IPS-15b (cell line): ENCODE measurements at regions not wholly inside any gene's neighbourhood (a gene's known extent, or its start where the extent isn't known, plus 50 kb on each side); places are given as distances from the start of the nearest gene placed in this dataset.

Experiments
- H3K27me3 ChIP-seq: one replicate; pipeline ENCODE4 v1.6.1; 2013; ENCODE audit warnings: low read length; ENCODE audit not compliant: control insufficient read depth, insufficient read depth
- H3K36me3 ChIP-seq: one replicate; pipeline ENCODE4 v1.6.1; 2013; ENCODE audit warnings: low read length; ENCODE audit not compliant: control insufficient read depth, insufficient read depth
- H3K4me1 ChIP-seq: one replicate; pipeline ENCODE4 v1.6.1; 2013; ENCODE audit warnings: mild to moderate bottlenecking, low read length; ENCODE audit not compliant: control insufficient read depth, insufficient read depth
- H3K4me3 ChIP-seq: one replicate; pipeline ENCODE4 v1.5.1; 2013; ENCODE audit warnings: low read depth, low read length
- H3K9ac ChIP-seq: one replicate; pipeline ENCODE4 v1.6.1; 2013; ENCODE audit warnings: low read depth, mild to moderate bottlenecking, low read length
- H3K9me3 ChIP-seq: one replicate; pipeline ENCODE4 v1.6.1; 2013; ENCODE audit warnings: mild to moderate bottlenecking, low read length; ENCODE audit not compliant: control insufficient read depth, insufficient read depth

GRCh38 chr16:86665319-86665675, 86.9 kb downstream of the FOXL1 start:
- Histone ChIP-seq H3K27me3 (no peaks in the 10 kb centered on the region), H3K9me3 (no peaks in the 10 kb centered on the region), H3K4me1 (peaks cover 5% of the 10 kb centered on the region), H3K36me3 (no peaks in the 10 kb centered on the region), H3K4me3 (no peak overlapping the region), H3K9ac (no peak overlapping the region)

DNA sequence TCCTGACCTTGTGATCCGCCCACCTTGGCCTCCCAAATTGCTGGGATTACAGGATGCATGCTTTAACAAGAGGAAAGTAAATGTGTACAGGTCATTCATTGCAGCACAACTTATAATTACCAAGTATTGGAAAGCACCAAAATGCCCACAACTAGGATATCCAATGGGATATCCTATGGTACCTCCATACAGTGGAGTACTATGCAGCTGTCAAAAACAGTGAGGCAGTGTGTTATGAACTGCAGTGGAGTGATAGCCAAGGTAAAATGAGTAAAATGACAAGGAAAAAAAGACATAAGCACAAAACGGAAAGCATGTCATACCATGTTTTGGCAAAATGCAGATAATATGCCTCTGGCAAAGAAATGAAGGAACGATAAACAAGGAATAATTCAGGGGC, 87.6 kb downstream of the FOXL1 start:
- H3K27me3 ChIP-seq = no peaks in the 10 kb centered on the region
- H3K4me1 ChIP-seq = peaks cover 5% of the 10 kb centered on the region
- H3K4me3 ChIP-seq = no peak overlapping the region
- H3K36me3 ChIP-seq = no peaks in the 10 kb centered on the region
- no peak overlapping the region for H3K9ac ChIP-seq
- H3K9me3 ChIP-seq = no peaks in the 10 kb centered on the region

- no peak overlapping the region for H3K4me3 ChIP-seq
Measured at GRCh38 chr16:86667035-86667434, 88.7 kb downstream of the FOXL1 start.

DNA sequence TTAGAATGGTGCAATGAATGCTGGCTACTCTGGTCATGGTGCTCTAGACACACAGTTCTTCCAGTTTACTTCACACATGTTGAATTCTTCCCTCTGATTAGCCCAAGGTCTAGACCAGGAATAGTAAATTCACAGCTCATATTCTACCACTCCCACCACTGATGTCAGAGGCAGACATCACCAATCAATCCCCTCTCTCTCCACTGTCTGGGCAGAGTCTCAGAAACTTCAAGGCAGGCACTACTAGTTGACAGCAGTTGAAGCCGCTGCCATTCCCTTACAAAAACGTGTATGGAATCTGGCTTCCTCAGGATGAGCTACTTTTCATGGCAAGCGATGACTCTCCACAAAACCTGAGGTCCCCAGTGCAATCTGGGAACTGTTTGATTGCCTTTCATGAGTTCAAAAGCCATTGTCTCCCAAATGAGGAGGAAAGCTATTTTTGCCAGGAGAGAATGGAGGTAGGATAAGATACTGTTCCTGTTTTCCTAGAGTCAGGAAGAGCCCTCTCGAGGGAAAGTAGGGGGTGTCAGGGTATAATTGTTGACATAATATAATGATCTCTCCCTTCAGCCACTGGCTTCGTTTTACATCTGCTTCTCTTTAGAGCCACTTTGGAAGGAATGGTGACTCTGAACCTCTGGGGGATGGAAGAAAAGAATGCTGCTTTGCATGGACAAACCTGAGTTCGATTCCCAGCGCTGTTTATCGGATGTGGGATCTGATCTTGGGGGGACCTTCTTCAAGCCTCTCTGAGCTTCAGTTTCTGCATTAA, 90.0 kb downstream of the FOXL1 start:
- H3K9ac ChIP-seq = no peak overlapping the region

More at GRCh38 chr16:86667035-86667434, 88.7 kb downstream of the FOXL1 start:
- H3K36me3 ChIP-seq = no peaks in the 10 kb centered on the region
- no peak overlapping the region for H3K9ac ChIP-seq
- H3K4me1 ChIP-seq = peaks cover 5% of the 10 kb centered on the region
- no peaks in the 10 kb centered on the region for H3K9me3 ChIP-seq
- H3K27me3 ChIP-seq = no peaks in the 10 kb centered on the region

DNA sequence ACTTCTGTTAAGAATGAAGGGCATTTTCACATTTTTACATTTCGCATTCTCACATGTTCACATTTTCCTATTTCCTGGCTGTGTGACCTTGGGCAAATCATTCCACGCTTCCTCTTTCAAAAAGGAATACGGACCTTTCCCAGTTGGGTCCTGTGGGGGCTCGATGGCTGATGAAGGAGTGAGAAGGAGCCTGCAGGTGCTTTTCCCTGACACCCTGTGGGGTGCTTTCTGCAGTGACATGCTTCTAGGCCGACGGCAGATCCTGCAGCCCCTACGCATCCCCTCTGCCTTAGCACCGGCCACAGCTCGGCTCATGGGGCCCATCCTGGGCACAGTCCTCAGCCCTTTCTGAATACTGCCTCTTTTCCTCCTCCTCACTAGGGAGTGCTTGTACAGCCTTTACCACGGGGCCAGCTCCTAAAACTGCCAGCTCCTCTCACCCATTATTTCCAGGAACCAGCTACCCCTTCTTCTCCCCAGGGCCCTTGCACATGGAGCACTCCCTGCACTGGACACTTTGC, 91.0 kb downstream of the FOXL1 start:
- no peak overlapping the region for H3K9ac ChIP-seq
- no peaks in the 10 kb centered on the region for H3K36me3 ChIP-seq
- no peaks in the 10 kb centered on the region for H3K9me3 ChIP-seq
- peaks cover 5% of the 10 kb centered on the region for H3K4me1 ChIP-seq
- H3K27me3 ChIP-seq = no peaks in the 10 kb centered on the region
- H3K4me3 ChIP-seq = no peak overlapping the region

More for the DNA sequence above, 90.0 kb downstream of the FOXL1 start:
- Histone ChIP-seq H3K4me3 (no peak overlapping the region), H3K9me3 (no peaks in the 10 kb centered on the region), H3K36me3 (no peaks in the 10 kb centered on the region), H3K27me3 (no peaks in the 10 kb centered on the region), H3K4me1 (peaks cover 5% of the 10 kb centered on the region)

DNA sequence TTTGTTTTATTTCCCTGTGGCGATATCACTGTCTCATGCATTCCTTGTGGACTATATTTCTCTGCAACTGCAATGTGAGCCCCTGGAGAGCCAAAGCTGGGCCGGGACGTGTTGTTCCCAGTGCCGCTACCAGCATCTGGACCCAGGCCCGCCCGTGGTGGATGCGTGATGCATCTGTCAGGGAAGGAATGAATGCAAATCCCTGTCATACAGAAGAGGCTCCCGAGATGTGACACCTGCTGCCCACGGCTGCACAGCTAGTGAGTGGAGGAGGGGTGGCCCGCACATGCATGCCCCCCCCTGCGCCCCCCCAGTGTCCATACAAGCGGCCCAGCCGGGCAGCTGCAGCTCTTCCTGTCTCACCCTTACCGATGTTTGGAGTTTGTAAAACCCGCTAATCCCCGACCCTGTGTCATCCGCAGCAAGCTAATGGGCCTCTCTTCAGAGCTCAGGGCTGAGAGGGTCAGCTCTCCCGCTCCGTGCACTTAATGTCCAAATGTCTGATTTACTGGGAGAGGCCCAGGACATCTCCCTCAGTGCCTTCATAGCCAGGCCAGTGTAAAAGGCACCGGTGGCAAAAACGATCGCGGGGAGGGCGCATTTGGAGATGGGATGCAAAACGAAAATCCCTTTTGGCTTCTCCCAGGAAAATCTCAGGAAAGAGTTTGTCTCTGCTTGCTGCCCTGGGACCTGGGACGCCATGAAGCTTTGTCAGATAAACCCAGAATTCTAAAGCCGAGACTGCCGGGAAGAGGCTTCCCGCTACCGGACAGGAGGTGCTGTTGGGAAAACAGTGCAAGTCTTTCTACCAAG, 91.8 kb downstream of the FOXL1 start:
- Histone ChIP-seq H3K9ac (no peak overlapping the region), H3K27me3 (no peaks in the 10 kb centered on the region), H3K4me3 (no peak overlapping the region), H3K4me1 (peaks cover 5% of the 10 kb centered on the region), H3K36me3 (no peaks in the 10 kb centered on the region), H3K9me3 (no peaks in the 10 kb centered on the region)

DNA sequence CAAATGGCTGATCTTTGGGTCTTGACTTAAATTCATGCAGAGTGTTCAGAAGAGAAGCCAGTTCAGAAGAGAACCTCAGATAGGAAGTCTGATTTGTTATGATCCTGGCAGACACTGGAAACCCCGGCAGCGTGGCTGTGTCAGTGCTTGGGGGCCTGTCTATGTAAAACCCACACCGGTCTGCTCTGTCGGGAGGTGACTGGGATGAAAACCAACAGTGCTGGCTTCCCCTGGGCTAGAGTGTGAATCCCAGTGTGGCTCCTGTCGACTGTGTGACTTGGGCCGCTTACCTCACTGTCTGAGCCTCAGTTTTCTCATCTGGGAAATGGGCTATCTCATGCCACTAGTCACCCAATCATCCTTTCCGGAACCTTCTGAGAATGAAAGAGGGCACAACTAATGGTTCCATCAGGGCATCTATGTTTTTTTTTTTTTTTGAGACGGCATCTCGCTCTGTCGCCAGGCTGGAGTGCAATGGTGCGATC, 92.4 kb downstream of the FOXL1 start:
- H3K9me3 ChIP-seq = no peaks in the 10 kb centered on the region
- no peak overlapping the region for H3K4me3 ChIP-seq
- no peaks in the 10 kb centered on the region for H3K27me3 ChIP-seq
- no peak overlapping the region for H3K9ac ChIP-seq
- peaks cover 5% of the 10 kb centered on the region for H3K4me1 ChIP-seq
- no peaks in the 10 kb centered on the region for H3K36me3 ChIP-seq

GRCh38 chr16:86671486-86672178, 93.3 kb downstream of the FOXL1 start:
- H3K36me3 ChIP-seq = no peaks in the 10 kb centered on the region
- H3K27me3 ChIP-seq = no peaks in the 10 kb centered on the region
- H3K4me3 ChIP-seq = no peak overlapping the region
- no peak overlapping the region for H3K9ac ChIP-seq
- peaks cover 5% of the 10 kb centered on the region for H3K4me1 ChIP-seq
- H3K9me3 ChIP-seq = no peaks in the 10 kb centered on the region

GRCh38 chr16:86672179-86672863, 94.0 kb downstream of the FOXL1 start:
- Histone ChIP-seq H3K36me3 (no peaks in the 10 kb centered on the region), H3K4me3 (no peak overlapping the region), H3K9ac (no peak overlapping the region), H3K4me1 (peaks cover 5% of the 10 kb centered on the region), H3K27me3 (no peaks in the 10 kb centered on the region), H3K9me3 (no peaks in the 10 kb centered on the region)

DNA sequence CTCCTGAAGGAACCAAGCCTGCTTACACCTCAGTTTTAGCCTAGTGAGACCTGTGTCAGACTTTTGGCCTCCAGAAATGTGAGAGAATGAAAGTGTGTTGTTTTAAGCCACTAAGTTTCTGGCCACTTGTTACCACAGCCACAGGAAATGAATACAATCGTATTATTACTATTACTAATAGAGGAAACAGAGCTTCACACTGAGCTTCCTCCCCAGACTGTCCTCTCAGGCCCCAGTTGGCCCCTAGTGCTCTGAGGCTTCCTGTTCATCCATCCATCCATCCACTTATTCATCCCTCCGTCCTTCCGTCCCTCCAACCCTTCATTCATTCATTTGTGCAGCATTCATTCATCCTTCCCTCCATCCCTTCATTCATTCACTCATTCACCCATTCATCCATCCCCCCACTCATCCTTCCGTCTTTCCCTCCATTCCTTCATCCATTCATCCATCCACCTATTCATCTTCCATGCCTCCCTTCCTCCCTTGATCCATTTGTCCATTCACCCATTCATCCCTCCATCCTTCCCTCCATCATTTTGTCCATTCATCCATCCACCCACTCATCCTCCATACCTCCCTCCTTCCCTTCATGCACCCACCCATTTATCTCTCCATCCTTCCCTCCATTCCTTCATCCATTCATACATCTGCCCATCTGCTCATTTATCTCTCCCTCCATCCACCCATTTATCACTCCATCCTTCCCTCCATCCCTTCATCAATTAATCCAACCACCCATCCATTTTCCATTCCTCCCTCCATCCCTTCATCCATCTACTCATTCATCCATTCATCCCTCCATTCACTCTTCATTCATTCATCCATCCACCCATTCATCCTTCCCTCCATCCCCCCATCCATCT, 95.0 kb downstream of the FOXL1 start:
- Histone ChIP-seq H3K4me3 (no peak overlapping the region), H3K27me3 (no peaks in the 10 kb centered on the region), H3K36me3 (no peaks in the 10 kb centered on the region), H3K9ac (no peak overlapping the region), H3K9me3 (no peaks in the 10 kb centered on the region), H3K4me1 (peaks cover 5% of the 10 kb centered on the region)
